Loucy (cell line): ENCODE measurements at regions not wholly inside any gene's neighbourhood (a gene's known extent, or its start where the extent isn't known, plus 50 kb on each side); places are given as distances from the start of the nearest gene placed in this dataset.

Source experiments
- CTCF ChIP-seq: fragments of 200-600 bp; sonication (generic); conservative IDR thresholded peaks from 2 replicates; pipeline ENCODE4 v1.5.1; 2014; ENCODE audit warnings: mild to moderate bottlenecking, antibody characterized with exemption, low read length
- EZH2phosphoT487 ChIP-seq: fragments of 200-600 bp; IDR thresholded peaks from 2 replicates; pipeline ENCODE4 v1.6.1; 2018; ENCODE audit warnings: antibody characterized with exemption, mild to moderate bottlenecking, moderate library complexity, borderline replicate concordance

GRCh38 chr4:127081041-127081440 lies 551.7 kb upstream of the INTU start:
- TF ChIP-seq CTCF (no peak), EZH2phosphoT487 (no peak)
